ENCODE measurements at regions not wholly inside any gene's neighbourhood (a gene's known extent, or its start where the extent isn't known, plus 50 kb on each side); places are given as distances from the start of the nearest gene placed in this dataset.

- no peak for DNase-seq (ENCODE audit: extremely low spot score in 2 of 2)
- Histone ChIP-seq H3K4me3 (no peak overlapping the region), H3K9me3 (no peaks in the 10 kb centered on the region), H3K4me1 (no peaks in the 10 kb centered on the region), H3K27ac (no peak overlapping the region), H3K36me3 (no peaks in the 10 kb centered on the region), H3K27me3 (no peaks in the 10 kb centered on the region)
- TF ChIP-seq CTCF (IDR thresholded peaks at IDR 0.05) (no peak), POLR2AphosphoS5 (IDR thresholded peaks at IDR 0.05; ENCODE audit: insufficient read depth in 1 of 2, low read depth in 1 of 2) (no peak), POLR2A (IDR thresholded peaks at IDR 0.05) (no peak)
- intact Hi-C loops (cut with DNase I), result no loop called here
Observed at GRCh38 chr2:200026332-200027230, 71.2 kb downstream of the MAIP1 start.

- Histone ChIP-seq H3K4me3 (no peak overlapping the region), H3K4me1 (no peaks in the 10 kb centered on the region), H3K9me3 (no peaks in the 10 kb centered on the region), H3K36me3 (no peaks in the 10 kb centered on the region), H3K27me3 (no peaks in the 10 kb centered on the region), H3K27ac (no peak overlapping the region)
- TF ChIP-seq CTCF (IDR thresholded peaks at IDR 0.05), result no peak
- no peak for TF ChIP-seq POLR2AphosphoS5 (IDR thresholded peaks at IDR 0.05; ENCODE audit: insufficient read depth in 1 of 2, low read depth in 1 of 2)
- no peak for TF ChIP-seq POLR2A (IDR thresholded peaks at IDR 0.05)
- intact Hi-C loops (cut with DNase I), result no loop called here
- no peak for DNase-seq (ENCODE audit: extremely low spot score in 2 of 2)
Observed at GRCh38 chr2:200028998-200029397, 73.6 kb downstream of the MAIP1 start.

GRCh38 chr2:200032895-200033294 is 77.5 kb downstream of the MAIP1 start:
- no peak overlapping the region for H3K4me3 ChIP-seq
- TF ChIP-seq POLR2A (IDR thresholded peaks at IDR 0.05), result no peak
- no peak for TF ChIP-seq CTCF (IDR thresholded peaks at IDR 0.05)
- TF ChIP-seq POLR2AphosphoS5 (IDR thresholded peaks at IDR 0.05; ENCODE audit: insufficient read depth in 1 of 2, low read depth in 1 of 2), result no peak
- no peak for DNase-seq (ENCODE audit: extremely low spot score in 2 of 2)
- no peaks in the 10 kb centered on the region for H3K9me3 ChIP-seq
- no peaks in the 10 kb centered on the region for H3K4me1 ChIP-seq
- intact Hi-C loops (cut with DNase I), result no loop called here
- no peaks in the 10 kb centered on the region for H3K27me3 ChIP-seq
- H3K27ac ChIP-seq, result no peak overlapping the region
- no peaks in the 10 kb centered on the region for H3K36me3 ChIP-seq

- H3K27ac ChIP-seq, result no peak overlapping the region
- DNase-seq (ENCODE audit: extremely low spot score in 2 of 2), result no peak
- no peak for TF ChIP-seq POLR2AphosphoS5 (IDR thresholded peaks at IDR 0.05; ENCODE audit: insufficient read depth in 1 of 2, low read depth in 1 of 2)
- no peak for TF ChIP-seq CTCF (IDR thresholded peaks at IDR 0.05)
- TF ChIP-seq POLR2A (IDR thresholded peaks at IDR 0.05), result no peak
- no peaks in the 10 kb centered on the region for H3K36me3 ChIP-seq
- no peaks in the 10 kb centered on the region for H3K4me1 ChIP-seq
- intact Hi-C loops (cut with DNase I), result no loop called here
- no peak overlapping the region for H3K4me3 ChIP-seq
- H3K9me3 ChIP-seq, result no peaks in the 10 kb centered on the region
- no peaks in the 10 kb centered on the region for H3K27me3 ChIP-seq
Observed at GRCh38 chr2:200033929-200034328, 78.5 kb downstream of the MAIP1 start.

GRCh38 chr2:200034816-200035215 is 79.4 kb downstream of the MAIP1 start:
- Histone ChIP-seq H3K4me1 (no peaks in the 10 kb centered on the region), H3K9me3 (no peaks in the 10 kb centered on the region), H3K27me3 (no peaks in the 10 kb centered on the region), H3K27ac (no peak overlapping the region), H3K36me3 (no peaks in the 10 kb centered on the region), H3K4me3 (no peak overlapping the region)
- no peak for TF ChIP-seq POLR2A (IDR thresholded peaks at IDR 0.05)
- TF ChIP-seq POLR2AphosphoS5 (IDR thresholded peaks at IDR 0.05; ENCODE audit: insufficient read depth in 1 of 2, low read depth in 1 of 2), result no peak
- TF ChIP-seq CTCF (IDR thresholded peaks at IDR 0.05), result no peak
- no peak for DNase-seq (ENCODE audit: extremely low spot score in 2 of 2)
- intact Hi-C loops (cut with DNase I), result no loop called here
